K562 (cell line): ENCODE measurements at regions not wholly inside any gene's neighbourhood (a gene's known extent, or its start where the extent isn't known, plus 50 kb on each side); places are given as distances from the start of the nearest gene placed in this dataset.

ENCODE experiments used
- ATAC-seq: fragments of 200-7000 bp; cut with Tn5 transposase; 3 replicates; pipeline ENCODE4 v1.9.1; 2020; ENCODE audit warnings: moderate library complexity
- BruUV-seq: library from RNA; stranded (reverse); fragments of 400-500 nt; replicated peaks from 2 replicates; lab custom pipeline; 2021; lab: Mats Ljungman, UMichigan
- CTCF ChIA-PET: fragments of 300-600 bp; formaldehyde crosslinking; extraction: SDS; loops from one replicate; lab custom pipeline; 2021; ENCODE audit warnings: low intra/inter-chr PET ratio; lab: Yijun Ruan, JAX
- POLR2A ChIA-PET: fragments of 300-600, 350-650 bp; sonication (Branson Sonifier 250); formaldehyde crosslinking; extraction: SDS; loops from one replicate; lab custom pipeline; 2021; ENCODE audit warnings: antibody characterized with exemption, inconsistent platforms; lab: Yijun Ruan, JAX
- DNase-seq, 4 experiments: peaks; one replicate each; pipeline versions ENCODE4 v3.0.0 to v3.0.0-alpha.2; 2011 to 2018; ENCODE audit warnings: low spot score in 3 of 4, mixed read lengths in 3 of 4; ENCODE audit errors: extremely low read depth in 1 of 4
- FAIRE-seq: peaks from 2 replicates; lab custom pipeline; 2011; peaks lifted over from hg19 to GRCh38; lab: Jason Lieb, UNC
- H2AFZ ChIP-seq: 2 replicates; pipeline ENCODE4 v1.6.0; 2011; ENCODE audit warnings: low read depth, low read length, control low read depth, inconsistent platforms
- H3K27ac ChIP-seq: fragments of 200-600 bp; 3 replicates; pipeline ENCODE4 v1.8.0; 2011; ENCODE audit warnings: low read depth, mild to moderate bottlenecking, control low read depth, inconsistent platforms, low read length, moderate library complexity, mixed read lengths; ENCODE audit errors: extremely low read depth
- H3K27me3 ChIP-seq, 2 experiments: fragments of 300-600 bp in 1 of 2; 2 replicates in 1 of 2; 3 replicates in 1 of 2; pipeline versions ENCODE4 v1.6.0 to v1.8.0; 2011; ENCODE audit warnings: inconsistent platforms in 2 of 2, low read length in 2 of 2, mild to moderate bottlenecking in 1 of 2, mixed read lengths in 1 of 2, moderate library complexity in 1 of 2; ENCODE audit not compliant: control insufficient read depth in 2 of 2, insufficient read depth in 2 of 2
- H3K36me3 ChIP-seq: fragments of 300-600 bp; 3 replicates; pipeline ENCODE4 v1.8.0; 2011; ENCODE audit warnings: mild to moderate bottlenecking, low read length, inconsistent platforms; ENCODE audit not compliant: control insufficient read depth, insufficient read depth
- H3K4me1 ChIP-seq, 2 experiments: fragments of 200-600 bp in 1 of 2; replicated peaks in 1 of 2; 2 replicates in 1 of 2; 3 replicates in 1 of 2; pipeline versions ENCODE4 v1.5.1 to v1.8.0; 2011; ENCODE audit warnings: inconsistent platforms in 2 of 2, low read length in 2 of 2, mild to moderate bottlenecking in 1 of 2, mixed read lengths in 1 of 2, moderate library complexity in 1 of 2; ENCODE audit not compliant: control insufficient read depth in 2 of 2, insufficient read depth in 2 of 2
- H3K4me2 ChIP-seq: 2 replicates; pipeline ENCODE4 v1.6.1; 2011; ENCODE audit warnings: low read length, control low read depth, inconsistent platforms, mixed read lengths; ENCODE audit not compliant: insufficient read depth
- H3K4me3 ChIP-seq: fragments of 200-600 bp; sonication (generic), shearing (Covaris generic); 2 replicates; pipeline ENCODE4 v1.5.1; 2016; ENCODE audit warnings: control low read depth, inconsistent platforms
- H3K79me2 ChIP-seq: fragments of 200-600 bp; 3 replicates; pipeline ENCODE4 v1.8.0; 2011; ENCODE audit warnings: low read length, inconsistent platforms; ENCODE audit not compliant: control insufficient read depth, insufficient read depth
- H3K9ac ChIP-seq, 2 experiments: 2 replicates each; pipeline versions ENCODE4 v1.6.0 to v1.6.1; 2011; ENCODE audit warnings: low read depth in 2 of 2, low read length in 2 of 2, control low read depth in 1 of 2, inconsistent platforms in 1 of 2, mild to moderate bottlenecking in 1 of 2, mixed read lengths in 1 of 2; ENCODE audit not compliant: insufficient read depth in 1 of 2
- H3K9me1 ChIP-seq: one replicate; pipeline ENCODE4 v1.6.0; 2011; ENCODE audit warnings: inconsistent platforms, mild to moderate bottlenecking, low read length, moderate library complexity; ENCODE audit not compliant: control insufficient read depth, insufficient read depth
- H3K9me3 ChIP-seq: replicated peaks from 2 replicates; pipeline ENCODE4 v1.5.1; 2011; ENCODE audit warnings: low read depth, low read length, inconsistent platforms; ENCODE audit not compliant: control insufficient read depth, insufficient read depth
- H4K20me1 ChIP-seq: replicated peaks from 2 replicates; pipeline ENCODE4 v1.6.1; 2011; ENCODE audit warnings: low read length, inconsistent platforms, mixed read lengths; ENCODE audit not compliant: control insufficient read depth, insufficient read depth
- CBFA2T2 ChIP-seq: fragments of 450-650 bp; conservative IDR thresholded peaks from 2 replicates; pipeline ENCODE4 v1.6.1; 2017; ENCODE audit warnings: mild to moderate bottlenecking
- HNRNPLL ChIP-seq: fragments of 200-400 bp; formaldehyde crosslinking; IDR thresholded peaks from 2 replicates; pipeline ENCODE4 v1.6.1; 2017; ENCODE audit warnings: low read length, low read depth, mild to moderate bottlenecking; ENCODE audit not compliant: poor library complexity, severe bottlenecking
- JUN ChIP-seq, 2 experiments: sonication (generic) in 1 of 2; formaldehyde crosslinking in 1 of 2; IDR thresholded peaks; 2 replicates each; pipeline versions ENCODE4 v1.6.1 to v1.8.0; 2012 to 2022; ENCODE audit warnings: borderline replicate concordance in 2 of 2, mild to moderate bottlenecking in 2 of 2, improper control_type of control experiment in 1 of 2, low read depth in 1 of 2, low read length in 1 of 2, missing genetic modification reagents in 1 of 2
- KLF1 ChIP-seq: fragments of 450-650 bp; IDR thresholded peaks from 2 replicates; pipeline ENCODE4 v1.6.1; 2016; ENCODE audit warnings: missing genetic modification characterization, missing compliant biosample characterization
- LARP7 ChIP-seq: fragments of 450-650 bp; IDR thresholded peaks from 2 replicates; pipeline ENCODE4 v1.6.1; 2016
- LCOR ChIP-seq: sonication (generic); formaldehyde crosslinking; IDR thresholded peaks from 2 replicates; pipeline ENCODE4 v1.8.0; 2022; ENCODE audit warnings: mild to moderate bottlenecking, missing genetic modification reagents
- MTF1 ChIP-seq: fragments of 250-450 bp; sonication (Bioruptor Pico); IDR thresholded peaks from 2 replicates; pipeline ENCODE4 v1.9.0; 2021; ENCODE audit warnings: moderate library complexity, mild to moderate bottlenecking, inconsistent platforms, borderline replicate concordance
- NR2C1 ChIP-seq, 2 experiments: fragments of 450-650 bp; IDR thresholded peaks; 2 replicates each; pipeline ENCODE4 v1.6.1; 2017; ENCODE audit warnings: mild to moderate bottlenecking in 2 of 2, antibody characterized with exemption in 1 of 2, inconsistent platforms in 1 of 2, missing compliant biosample characterization in 1 of 2, missing genetic modification characterization in 1 of 2
- PTBP1 ChIP-seq: fragments of 200-400 bp; formaldehyde crosslinking; IDR thresholded peaks from 2 replicates; pipeline ENCODE4 v1.6.1; 2017; ENCODE audit warnings: low read depth, low read length
- RHOXF2B ChIP-seq: fragments of 250-450 bp; sonication (Bioruptor Pico); conservative IDR thresholded peaks from 2 replicates; pipeline ENCODE4 v1.5.1; 2021
- SMAD3 ChIP-seq: fragments of 450-650 bp; formaldehyde crosslinking; conservative IDR thresholded peaks from 2 replicates; pipeline ENCODE4 v1.4.0; 2020; ENCODE audit warnings: mild to moderate bottlenecking
- ZNF134 ChIP-seq: fragments of 250-450 bp; sonication (Bioruptor Pico); conservative IDR thresholded peaks from 2 replicates; pipeline ENCODE4 v1.4.0; 2020
- ZNF436 ChIP-seq: fragments of 250-450, 450-650 bp; sonication (Bioruptor Pico); formaldehyde crosslinking; IDR thresholded peaks from 2 replicates; pipeline ENCODE4 v1.7.0; 2020; ENCODE audit warnings: mild to moderate bottlenecking
- WGBS: fragments of 100-300 bp; shearing (Covaris generic); methylation state at CpG from one replicate; pipeline ENCODE4 v1.1.6; 2016; ENCODE audit warnings: low coverage, mixed read lengths; ENCODE audit not compliant: insufficient coverage; ENCODE audit errors: missing lambda C conversion rate; 5-methylcytosine and 5-hydroxymethylcytosine counted together
- in situ Hi-C: fragments of 300-500 bp; cut with MboI; formaldehyde crosslinking; loops from 4 replicates; pipeline ENCODE4 v1.15.0; 2018; ENCODE audit warnings: inconsistent platforms, mixed read lengths
- intact Hi-C: fragments of 100-400 bp; cut with micrococcal nuclease; formaldehyde crosslinking; loops from 2 replicates; pipeline ENCODE4 v1.14.2; 2022
- TF ChIP-seq, protein P1 (sequence below): fragments of 450-650 bp; IDR thresholded peaks from 2 replicates; pipeline ENCODE4 v1.7.1; 2018; ENCODE audit warnings: mild to moderate bottlenecking, low read depth; ENCODE audit not compliant: partially characterized antibody
- TF ChIP-seq, protein P2 (sequence below): sonication (generic); formaldehyde crosslinking; IDR thresholded peaks from 2 replicates; pipeline ENCODE4 v1.8.0; 2022; ENCODE audit warnings: mild to moderate bottlenecking, low read depth, missing genetic modification reagents
- TF ChIP-seq, protein P3 (sequence below): fragments of 250-450 bp; sonication (Bioruptor Pico); IDR thresholded peaks from 2 replicates; pipeline ENCODE4 v1.8.0; 2022; ENCODE audit warnings: moderate library complexity, mild to moderate bottlenecking, inconsistent platforms
- TF ChIP-seq, protein P4 (sequence below): sonication (generic); formaldehyde crosslinking; IDR thresholded peaks from 2 replicates; pipeline ENCODE4 v1.9.0; 2022; ENCODE audit warnings: mild to moderate bottlenecking, missing genetic modification reagents

DNA sequence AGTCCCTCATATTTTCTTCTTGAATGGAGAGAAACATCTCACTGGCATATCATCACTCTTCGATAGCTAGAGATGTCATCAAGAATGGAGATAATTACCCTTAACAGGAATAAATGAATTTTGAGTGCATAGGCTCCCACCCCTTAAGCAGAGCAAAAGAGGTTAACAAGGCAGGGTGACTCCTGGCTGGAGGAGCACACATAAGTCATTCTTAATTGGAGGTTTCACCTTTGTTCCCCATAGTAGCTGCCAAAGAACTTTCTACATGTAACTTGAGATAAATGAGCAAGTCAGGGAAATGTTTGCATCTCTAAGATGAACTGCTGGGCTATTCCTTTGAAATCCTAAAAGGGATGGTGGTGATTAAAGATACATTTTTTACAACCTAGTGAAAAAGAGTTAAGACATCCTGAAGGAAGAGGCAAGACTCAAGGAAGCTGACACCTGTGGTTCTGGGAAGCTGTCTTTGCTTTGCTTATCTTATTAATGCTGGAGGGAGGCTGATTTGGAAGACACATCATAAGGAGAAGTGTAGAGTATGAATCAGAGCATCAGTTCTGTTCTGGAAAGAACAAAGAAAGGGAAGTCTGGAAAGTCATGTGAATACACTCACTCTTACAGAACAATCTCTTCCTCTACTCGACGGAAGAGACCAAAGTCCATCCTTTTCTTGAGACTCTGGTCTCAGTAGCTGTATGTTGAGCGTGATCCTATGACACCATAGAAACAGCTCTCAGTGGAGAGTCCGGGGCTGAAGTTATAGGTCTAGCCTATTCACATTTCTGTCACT lies 326.3 kb downstream of the OSTF1 start:
- no peaks in the 10 kb centered on the region for H3K9me1 ChIP-seq
- DNase-seq (no peak), ATAC-seq (no peak), FAIRE-seq (no peak)
- no peak overlapping the region for H3K27ac ChIP-seq
- H3K9ac ChIP-seq, result no peak overlapping the region
- ChIA-PET POLR2A (no interaction called here), CTCF (no interaction called here)
- H3K36me3 ChIP-seq, result no peaks in the 10 kb centered on the region
- no TSS peak for BruUV-seq
- no peaks in the 10 kb centered on the region for H4K20me1 ChIP-seq
- no peak overlapping the region for H2AFZ ChIP-seq
- no peak overlapping the region for H3K4me3 ChIP-seq
- no peaks in the 10 kb centered on the region for H3K9me3 ChIP-seq
- no peaks in the 10 kb centered on the region for H3K27me3 ChIP-seq
- H3K4me1 ChIP-seq, result no peaks in the 10 kb centered on the region
- in situ Hi-C loops (no loop called here), intact Hi-C loops (no loop called here)
- 0% methylated on average over 5 of the region's 5 CpGs for WGBS
- no peaks in the 10 kb centered on the region for H3K79me2 ChIP-seq
- no peak overlapping the region for H3K4me2 ChIP-seq
- TF ChIP-seq MTF1 (CRISPR knock-in tag) (no peak), ZNF134 (CRISPR knock-in tag) (no peak), LARP7 (no peak), SMAD3 (CRISPR knock-in tag) (no peak), RHOXF2B (no peak), JUN (IDR thresholded peaks at IDR 0.05; ENCODE audit: borderline replicate concordance, low read depth, low read length) (no peak), JUN (CRISPR knock-in tag; IDR thresholded peaks at IDR 0.05; ENCODE audit: borderline replicate concordance) (no peak), HNRNPLL (no peak), CBFA2T2 (no peak), ZNF436 (no peak), PTBP1 (no peak), NR2C1 (IDR thresholded peaks at IDR 0.05) (no peak), NR2C1 (tag; IDR thresholded peaks at IDR 0.05) (no peak), LCOR (CRISPR knock-in tag) (no peak), KLF1 (tag) (no peak)
- TF ChIP-seq, protein P1, sequence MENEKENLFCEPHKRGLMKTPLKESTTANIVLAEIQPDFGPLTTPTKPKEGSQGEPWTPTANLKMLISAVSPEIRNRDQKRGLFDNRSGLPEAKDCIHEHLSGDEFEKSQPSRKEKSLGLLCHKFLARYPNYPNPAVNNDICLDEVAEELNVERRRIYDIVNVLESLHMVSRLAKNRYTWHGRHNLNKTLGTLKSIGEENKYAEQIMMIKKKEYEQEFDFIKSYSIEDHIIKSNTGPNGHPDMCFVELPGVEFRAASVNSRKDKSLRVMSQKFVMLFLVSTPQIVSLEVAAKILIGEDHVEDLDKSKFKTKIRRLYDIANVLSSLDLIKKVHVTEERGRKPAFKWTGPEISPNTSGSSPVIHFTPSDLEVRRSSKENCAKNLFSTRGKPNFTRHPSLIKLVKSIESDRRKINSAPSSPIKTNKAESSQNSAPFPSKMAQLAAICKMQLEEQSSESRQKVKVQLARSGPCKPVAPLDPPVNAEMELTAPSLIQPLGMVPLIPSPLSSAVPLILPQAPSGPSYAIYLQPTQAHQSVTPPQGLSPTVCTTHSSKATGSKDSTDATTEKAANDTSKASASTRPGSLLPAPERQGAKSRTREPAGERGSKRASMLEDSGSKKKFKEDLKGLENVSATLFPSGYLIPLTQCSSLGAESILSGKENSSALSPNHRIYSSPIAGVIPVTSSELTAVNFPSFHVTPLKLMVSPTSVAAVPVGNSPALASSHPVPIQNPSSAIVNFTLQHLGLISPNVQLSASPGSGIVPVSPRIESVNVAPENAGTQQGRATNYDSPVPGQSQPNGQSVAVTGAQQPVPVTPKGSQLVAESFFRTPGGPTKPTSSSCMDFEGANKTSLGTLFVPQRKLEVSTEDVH, result no peak
- TF ChIP-seq, protein P2, sequence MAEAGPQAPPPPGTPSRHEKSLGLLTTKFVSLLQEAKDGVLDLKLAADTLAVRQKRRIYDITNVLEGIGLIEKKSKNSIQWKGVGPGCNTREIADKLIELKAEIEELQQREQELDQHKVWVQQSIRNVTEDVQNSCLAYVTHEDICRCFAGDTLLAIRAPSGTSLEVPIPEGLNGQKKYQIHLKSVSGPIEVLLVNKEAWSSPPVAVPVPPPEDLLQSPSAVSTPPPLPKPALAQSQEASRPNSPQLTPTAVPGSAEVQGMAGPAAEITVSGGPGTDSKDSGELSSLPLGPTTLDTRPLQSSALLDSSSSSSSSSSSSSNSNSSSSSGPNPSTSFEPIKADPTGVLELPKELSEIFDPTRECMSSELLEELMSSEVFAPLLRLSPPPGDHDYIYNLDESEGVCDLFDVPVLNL (CRISPR knock-in tag), result no peak
- TF ChIP-seq, protein P3, sequence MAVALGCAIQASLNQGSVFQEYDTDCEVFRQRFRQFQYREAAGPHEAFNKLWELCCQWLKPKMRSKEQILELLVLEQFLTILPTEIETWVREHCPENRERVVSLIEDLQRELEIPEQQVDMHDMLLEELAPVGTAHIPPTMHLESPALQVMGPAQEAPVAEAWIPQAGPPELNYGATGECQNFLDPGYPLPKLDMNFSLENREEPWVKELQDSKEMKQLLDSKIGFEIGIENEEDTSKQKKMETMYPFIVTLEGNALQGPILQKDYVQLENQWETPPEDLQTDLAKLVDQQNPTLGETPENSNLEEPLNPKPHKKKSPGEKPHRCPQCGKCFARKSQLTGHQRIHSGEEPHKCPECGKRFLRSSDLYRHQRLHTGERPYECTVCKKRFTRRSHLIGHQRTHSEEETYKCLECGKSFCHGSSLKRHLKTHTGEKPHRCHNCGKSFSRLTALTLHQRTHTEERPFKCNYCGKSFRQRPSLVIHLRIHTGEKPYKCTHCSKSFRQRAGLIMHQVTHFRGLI, result no peak
- TF ChIP-seq, protein P4, sequence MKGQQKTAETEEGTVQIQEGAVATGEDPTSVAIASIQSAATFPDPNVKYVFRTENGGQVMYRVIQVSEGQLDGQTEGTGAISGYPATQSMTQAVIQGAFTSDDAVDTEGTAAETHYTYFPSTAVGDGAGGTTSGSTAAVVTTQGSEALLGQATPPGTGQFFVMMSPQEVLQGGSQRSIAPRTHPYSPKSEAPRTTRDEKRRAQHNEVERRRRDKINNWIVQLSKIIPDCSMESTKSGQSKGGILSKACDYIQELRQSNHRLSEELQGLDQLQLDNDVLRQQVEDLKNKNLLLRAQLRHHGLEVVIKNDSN (CRISPR knock-in tag), result no peak
